IPS-20b (cell line): ENCODE measurements at regions not wholly inside any gene's neighbourhood (a gene's known extent, or its start where the extent isn't known, plus 50 kb on each side); places are given as distances from the start of the nearest gene placed in this dataset.

Experiments used
- H3K27ac ChIP-seq: one replicate; pipeline ENCODE4 v1.5.1; 2013; ENCODE audit warnings: low read length
- H3K27me3 ChIP-seq: 2 replicates; pipeline ENCODE4 v1.6.1; 2013; ENCODE audit warnings: mild to moderate bottlenecking, low read length, inconsistent platforms; ENCODE audit not compliant: insufficient read depth
- H3K36me3 ChIP-seq: 2 replicates; pipeline ENCODE4 v1.6.1; 2013; ENCODE audit warnings: low read depth, mild to moderate bottlenecking, inconsistent platforms, low read length, moderate library complexity; ENCODE audit not compliant: insufficient read depth
- H3K4me1 ChIP-seq: 2 replicates; pipeline ENCODE4 v1.6.1; 2013; ENCODE audit warnings: mild to moderate bottlenecking, control low read depth, inconsistent platforms, low read length, moderate library complexity; ENCODE audit not compliant: insufficient read depth
- H3K4me3 ChIP-seq: 2 replicates; pipeline ENCODE4 v1.5.1; 2013; ENCODE audit warnings: mild to moderate bottlenecking, low read length, inconsistent platforms
- H3K9ac ChIP-seq: 2 replicates; pipeline ENCODE4 v1.6.1; 2013; ENCODE audit warnings: low read depth, mild to moderate bottlenecking, inconsistent platforms, low read length, moderate library complexity
- H3K9me3 ChIP-seq: 2 replicates; pipeline ENCODE4 v1.6.1; 2013; ENCODE audit warnings: mild to moderate bottlenecking, low read depth, low read length, inconsistent platforms; ENCODE audit not compliant: insufficient read depth

DNA sequence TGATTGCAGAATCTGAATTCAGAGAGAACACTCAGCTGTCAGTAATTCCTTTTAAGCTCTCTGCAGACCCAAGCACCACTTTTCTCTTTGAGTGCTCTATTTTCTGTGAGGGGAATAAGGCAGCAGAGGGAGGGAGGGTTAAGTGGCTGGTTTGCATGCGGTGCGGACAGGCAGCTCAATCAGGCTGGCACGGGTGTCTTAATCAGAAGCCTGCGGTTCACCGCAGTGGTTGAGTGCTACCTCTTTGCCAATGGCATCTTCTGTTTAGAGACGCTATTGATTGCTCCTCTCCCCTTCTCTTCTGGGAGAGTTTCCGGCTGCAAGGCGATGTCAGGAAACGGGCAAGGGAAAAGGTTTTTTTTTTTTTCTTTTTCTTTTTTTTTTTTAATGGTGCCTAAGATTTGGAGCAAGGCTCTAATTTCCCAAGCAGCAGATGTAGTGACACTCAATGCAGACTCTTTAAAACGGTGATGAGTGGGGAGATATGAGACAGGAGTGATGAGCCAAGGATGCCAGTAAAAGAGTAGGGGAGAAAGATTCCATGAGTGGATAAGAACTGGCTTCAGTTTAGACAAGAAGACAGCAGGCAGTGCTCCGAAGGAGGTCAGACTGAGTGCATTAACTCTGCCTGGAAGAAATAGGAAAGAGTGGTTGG is 533.7 kb upstream of the SEL1L start:
- no peak overlapping the region for H3K27ac ChIP-seq
- H3K9me3 ChIP-seq: no peaks in the 10 kb centered on the region
- no peaks in the 10 kb centered on the region for H3K4me1 ChIP-seq
- H3K27me3 ChIP-seq: no peaks in the 10 kb centered on the region
- H3K4me3 ChIP-seq: no peak overlapping the region
- H3K9ac ChIP-seq: no peak overlapping the region
- H3K36me3 ChIP-seq: no peaks in the 10 kb centered on the region

GRCh38 chr14:82070040-82070439 is 536.4 kb upstream of the SEL1L start:
- no peaks in the 10 kb centered on the region for H3K9me3 ChIP-seq
- H3K27ac ChIP-seq: no peak overlapping the region
- no peaks in the 10 kb centered on the region for H3K4me1 ChIP-seq
- H3K4me3 ChIP-seq: no peak overlapping the region
- no peaks in the 10 kb centered on the region for H3K36me3 ChIP-seq
- H3K27me3 ChIP-seq: no peaks in the 10 kb centered on the region
- H3K9ac ChIP-seq: no peak overlapping the region

DNA sequence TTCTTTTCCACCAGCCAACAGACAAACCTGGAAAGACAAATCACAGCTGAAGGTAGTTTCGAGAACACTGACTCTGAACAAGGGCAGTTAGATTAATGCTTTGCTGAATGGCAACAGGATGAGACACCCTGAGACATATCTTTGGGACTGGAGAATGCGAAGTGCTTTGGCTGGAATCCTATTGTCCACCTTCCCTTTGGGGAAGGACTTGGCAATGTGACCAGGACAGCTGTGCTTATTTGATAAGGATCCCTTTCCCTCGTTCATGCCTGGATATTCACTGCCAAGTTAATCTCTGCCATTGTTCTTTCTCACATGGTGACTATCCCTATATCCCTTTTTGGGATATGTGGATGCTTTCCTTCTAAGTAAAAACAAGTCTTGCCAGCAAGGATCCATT is 537.1 kb upstream of the SEL1L start:
- Histone ChIP-seq H3K27me3 (no peaks in the 10 kb centered on the region), H3K4me1 (no peaks in the 10 kb centered on the region), H3K4me3 (no peak overlapping the region), H3K9ac (no peak overlapping the region), H3K9me3 (no peaks in the 10 kb centered on the region), H3K36me3 (no peaks in the 10 kb centered on the region), H3K27ac (no peak overlapping the region)

DNA sequence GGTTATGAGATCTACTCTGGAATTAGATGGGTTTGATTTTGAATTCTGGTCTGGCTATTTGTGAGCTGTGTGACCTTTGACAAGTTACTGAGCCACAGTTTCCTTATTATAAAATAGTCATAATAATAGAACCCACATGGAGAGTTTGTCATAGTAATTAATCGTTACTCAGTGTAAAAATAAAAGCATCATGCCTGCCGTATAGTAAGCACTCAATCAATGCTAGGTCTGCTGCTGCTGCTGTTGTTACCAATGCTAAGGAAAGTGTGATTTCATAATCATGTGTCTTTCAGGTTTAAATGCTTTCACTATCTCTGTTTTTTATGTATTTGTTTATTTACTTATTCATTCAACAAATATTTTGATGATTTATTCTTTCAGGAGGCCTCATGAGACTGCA is 539.9 kb upstream of the SEL1L start:
- H3K4me3 ChIP-seq: no peak overlapping the region
- no peak overlapping the region for H3K9ac ChIP-seq
- no peaks in the 10 kb centered on the region for H3K27me3 ChIP-seq
- no peaks in the 10 kb centered on the region for H3K9me3 ChIP-seq
- no peaks in the 10 kb centered on the region for H3K4me1 ChIP-seq
- no peak overlapping the region for H3K27ac ChIP-seq
- no peaks in the 10 kb centered on the region for H3K36me3 ChIP-seq

DNA sequence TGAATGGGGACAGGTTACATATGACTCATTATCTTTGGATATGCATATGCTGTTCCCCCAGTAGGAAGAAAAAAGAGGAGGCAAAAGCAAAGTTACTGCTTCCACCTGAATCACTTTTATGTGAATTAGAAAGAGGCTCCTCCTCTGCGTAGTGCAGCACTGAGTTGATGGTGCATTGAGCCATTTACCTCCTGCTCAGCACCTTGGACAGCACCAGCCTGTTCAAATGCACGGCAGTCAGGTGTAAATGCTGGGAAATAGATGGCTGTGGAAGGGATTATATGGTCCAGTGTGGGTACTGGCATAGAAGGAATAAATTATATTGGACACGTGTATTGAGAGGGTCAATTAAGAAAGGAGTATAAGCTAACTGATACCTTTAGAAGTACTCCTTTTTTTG is 541.9 kb upstream of the SEL1L start:
- Histone ChIP-seq H3K36me3 (no peaks in the 10 kb centered on the region), H3K27ac (no peak overlapping the region), H3K4me3 (no peak overlapping the region), H3K9me3 (no peaks in the 10 kb centered on the region), H3K9ac (no peak overlapping the region), H3K4me1 (peaks cover under 1% of the 10 kb centered on the region; the same call in 1 of the 2 replicates), H3K27me3 (no peaks in the 10 kb centered on the region)

GRCh38 chr14:82079553-82079952 is 545.9 kb upstream of the SEL1L start:
- H3K27me3 ChIP-seq: no peaks in the 10 kb centered on the region
- H3K27ac ChIP-seq: peak overlapping the region; percentile 66
- no peaks in the 10 kb centered on the region for H3K9me3 ChIP-seq
- H3K4me1 ChIP-seq: peaks cover 22% of the 10 kb centered on the region; the same call in 1 of the 2 replicates
- H3K36me3 ChIP-seq: no peaks in the 10 kb centered on the region
- peak overlapping the region; percentile 13; the same call in 1 of the 2 replicates for H3K4me3 ChIP-seq
- peak overlapping the region; percentile 29; the same call in 1 of the 2 replicates for H3K9ac ChIP-seq

DNA sequence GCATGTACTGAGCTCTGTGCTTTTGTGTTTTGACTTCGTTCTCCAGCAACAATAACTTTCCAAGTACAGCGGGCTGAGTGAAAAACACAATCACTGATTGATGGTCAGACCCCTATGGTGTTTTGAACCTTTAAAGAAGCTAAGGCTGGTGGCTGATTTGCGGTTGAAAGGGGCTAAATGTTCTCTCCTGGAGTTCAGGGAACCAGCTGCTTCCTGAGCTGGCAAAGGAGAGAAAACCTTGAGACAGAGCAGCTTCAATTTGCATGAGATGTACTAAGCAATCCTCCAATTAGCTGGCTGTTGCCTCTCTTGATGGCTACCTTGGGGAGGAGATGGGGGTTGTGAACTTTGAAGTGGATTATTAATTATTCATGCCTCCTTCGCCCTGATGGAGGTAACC is 546.7 kb upstream of the SEL1L start:
- peak overlapping the region; percentile 23; the same call in 1 of the 2 replicates for H3K4me3 ChIP-seq
- no peaks in the 10 kb centered on the region for H3K9me3 ChIP-seq
- no peak overlapping the region for H3K27ac ChIP-seq
- H3K27me3 ChIP-seq: no peaks in the 10 kb centered on the region
- H3K4me1 ChIP-seq: peaks cover 22% of the 10 kb centered on the region; the same call in 1 of the 2 replicates
- H3K36me3 ChIP-seq: no peaks in the 10 kb centered on the region
- peak overlapping the region; percentile 29; the same call in 1 of the 2 replicates for H3K9ac ChIP-seq

DNA sequence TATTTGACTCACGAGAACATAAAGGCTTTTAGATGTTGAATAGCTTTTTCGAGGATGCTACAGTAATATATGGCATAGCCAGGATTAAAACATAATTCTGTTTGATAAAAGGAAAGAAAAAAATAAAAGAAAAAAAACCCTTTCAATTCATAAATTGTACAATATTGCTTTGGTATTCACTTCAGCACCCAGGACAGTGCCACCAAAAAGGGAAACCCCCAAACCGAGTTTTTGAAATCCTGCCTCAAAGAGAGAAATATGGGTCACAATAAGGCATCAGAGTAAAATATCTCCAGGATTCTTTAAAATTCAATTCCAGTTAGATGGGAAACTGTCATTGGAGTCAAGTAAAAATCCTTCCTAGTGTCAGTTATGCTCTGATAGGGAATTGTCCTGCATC is 551.2 kb upstream of the SEL1L start:
- Histone ChIP-seq H3K27ac (no peak overlapping the region), H3K9ac (no peak overlapping the region), H3K27me3 (no peaks in the 10 kb centered on the region), H3K4me1 (peaks cover 22% of the 10 kb centered on the region; the same call in 1 of the 2 replicates), H3K4me3 (no peak overlapping the region), H3K36me3 (no peaks in the 10 kb centered on the region), H3K9me3 (no peaks in the 10 kb centered on the region)

GRCh38 chr14:82091097-82091496 is 557.4 kb upstream of the SEL1L start:
- Histone ChIP-seq H3K27me3 (no peaks in the 10 kb centered on the region), H3K4me1 (no peaks in the 10 kb centered on the region), H3K36me3 (no peaks in the 10 kb centered on the region), H3K4me3 (no peak overlapping the region), H3K9ac (no peak overlapping the region), H3K27ac (no peak overlapping the region), H3K9me3 (no peaks in the 10 kb centered on the region)

DNA sequence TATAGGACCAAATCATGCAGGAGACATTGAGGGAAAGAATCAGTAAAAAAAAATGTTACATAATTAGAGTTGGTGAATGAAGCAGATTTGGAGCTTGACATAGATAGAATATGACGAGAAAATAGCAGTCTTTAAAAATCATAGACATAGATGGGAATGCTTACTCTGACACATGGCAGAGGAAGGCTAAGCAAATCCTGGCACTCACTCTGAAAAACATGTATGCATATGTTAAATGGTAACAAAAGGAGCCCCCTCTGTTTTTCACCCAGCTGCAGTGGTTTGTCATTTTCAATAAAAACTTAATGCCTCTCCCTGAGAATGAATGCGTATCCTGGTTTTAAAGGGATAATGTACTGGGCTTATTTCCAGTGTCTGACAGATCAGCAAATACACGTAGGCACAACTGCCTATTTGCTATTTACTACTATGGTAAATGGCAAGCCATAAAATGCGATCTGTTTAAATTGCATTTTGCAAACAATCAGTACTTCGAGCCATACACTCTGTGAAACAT is 561.2 kb upstream of the SEL1L start:
- Histone ChIP-seq H3K4me3 (no peak overlapping the region), H3K9me3 (no peaks in the 10 kb centered on the region), H3K9ac (no peak overlapping the region), H3K4me1 (no peaks in the 10 kb centered on the region), H3K27ac (no peak overlapping the region), H3K27me3 (no peaks in the 10 kb centered on the region), H3K36me3 (no peaks in the 10 kb centered on the region)

GRCh38 chr14:82104013-82104412 is 570.4 kb upstream of the SEL1L start:
- H3K4me3 ChIP-seq: no peak overlapping the region
- no peaks in the 10 kb centered on the region for H3K36me3 ChIP-seq
- H3K27me3 ChIP-seq: no peaks in the 10 kb centered on the region
- H3K4me1 ChIP-seq: no peaks in the 10 kb centered on the region
- H3K9ac ChIP-seq: no peak overlapping the region
- no peaks in the 10 kb centered on the region for H3K9me3 ChIP-seq
- no peak overlapping the region for H3K27ac ChIP-seq

- H3K4me1 ChIP-seq: no peaks in the 10 kb centered on the region
- H3K9ac ChIP-seq: no peak overlapping the region
- H3K4me3 ChIP-seq: no peak overlapping the region
- H3K9me3 ChIP-seq: no peaks in the 10 kb centered on the region; the same call in 1 of the 2 replicates
- H3K36me3 ChIP-seq: no peaks in the 10 kb centered on the region
- no peak overlapping the region for H3K27ac ChIP-seq
- H3K27me3 ChIP-seq: no peaks in the 10 kb centered on the region
Observed at GRCh38 chr14:82112210-82112839, 578.7 kb upstream of the SEL1L start.
